Stomach (tissue), 4 donors: ENCODE measurements at regions not wholly inside any gene's neighbourhood (a gene's known extent, or its start where the extent isn't known, plus 50 kb on each side); places are given as distances from the start of the nearest gene placed in this dataset.

Experiments
- EP300 ChIP-seq: sonication (generic); formaldehyde crosslinking; IDR thresholded peaks from one replicate; pipeline ENCODE4 v1.6.1; 2017; ENCODE audit warnings: antibody characterized with exemption
- POLR2A ChIP-seq, 4 donors: fragments of 450-650 bp; IDR thresholded peaks; one replicate each; pipeline ENCODE4 v1.6.1; 2016; ENCODE audit warnings: antibody characterized with exemption in 4 of 4, control low read depth in 2 of 4, mild to moderate bottlenecking in 1 of 4, moderate library complexity in 1 of 4
- POLR2AphosphoS5 ChIP-seq, 3 donors: sonication (generic); formaldehyde crosslinking; IDR thresholded peaks; one replicate each; pipeline ENCODE4 v1.6.1; 2016; ENCODE audit warnings: antibody characterized with exemption in 3 of 3
- TF ChIP-seq, protein P1 (sequence below), 7 experiments: fragments of 450-650 bp in 4 of 7; fragments of 200-600 bp in 3 of 7; sonication (generic) in 3 of 7; IDR thresholded peaks; one replicate each; pipeline ENCODE4 v1.5.1; 2016 to 2019; ENCODE audit warnings: antibody characterized with exemption in 7 of 7, control low read depth in 2 of 7, mild to moderate bottlenecking in 1 of 7

DNA sequence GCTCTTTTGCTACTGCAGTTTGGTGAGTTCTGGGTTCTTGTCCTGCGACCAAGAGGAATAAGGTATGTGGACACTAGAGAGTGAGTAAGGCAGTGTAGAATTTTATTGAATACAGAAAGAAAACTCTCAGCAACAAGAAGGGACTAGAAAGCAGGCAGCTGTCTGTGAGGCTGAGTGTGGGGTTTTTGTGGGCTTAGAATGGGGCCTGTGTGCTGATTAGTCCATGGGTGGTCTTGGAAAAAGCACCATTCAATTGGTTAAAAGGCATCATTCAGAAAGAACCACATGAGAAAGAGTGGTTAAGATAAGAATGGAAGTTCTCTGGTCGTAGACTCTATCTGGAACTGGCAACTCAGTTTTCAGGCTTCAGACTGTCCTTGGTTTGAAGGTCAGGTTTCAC lies 298.8 kb downstream of the TGFB2 start:
- TF ChIP-seq, protein P1, sequence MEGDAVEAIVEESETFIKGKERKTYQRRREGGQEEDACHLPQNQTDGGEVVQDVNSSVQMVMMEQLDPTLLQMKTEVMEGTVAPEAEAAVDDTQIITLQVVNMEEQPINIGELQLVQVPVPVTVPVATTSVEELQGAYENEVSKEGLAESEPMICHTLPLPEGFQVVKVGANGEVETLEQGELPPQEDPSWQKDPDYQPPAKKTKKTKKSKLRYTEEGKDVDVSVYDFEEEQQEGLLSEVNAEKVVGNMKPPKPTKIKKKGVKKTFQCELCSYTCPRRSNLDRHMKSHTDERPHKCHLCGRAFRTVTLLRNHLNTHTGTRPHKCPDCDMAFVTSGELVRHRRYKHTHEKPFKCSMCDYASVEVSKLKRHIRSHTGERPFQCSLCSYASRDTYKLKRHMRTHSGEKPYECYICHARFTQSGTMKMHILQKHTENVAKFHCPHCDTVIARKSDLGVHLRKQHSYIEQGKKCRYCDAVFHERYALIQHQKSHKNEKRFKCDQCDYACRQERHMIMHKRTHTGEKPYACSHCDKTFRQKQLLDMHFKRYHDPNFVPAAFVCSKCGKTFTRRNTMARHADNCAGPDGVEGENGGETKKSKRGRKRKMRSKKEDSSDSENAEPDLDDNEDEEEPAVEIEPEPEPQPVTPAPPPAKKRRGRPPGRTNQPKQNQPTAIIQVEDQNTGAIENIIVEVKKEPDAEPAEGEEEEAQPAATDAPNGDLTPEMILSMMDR (IDR thresholded peaks at IDR 0.05) = no peak
- TF ChIP-seq POLR2A (IDR thresholded peaks at IDR 0.05) (no peak), POLR2AphosphoS5 (IDR thresholded peaks at IDR 0.05) (no peak), EP300 (no peak)
